ENCODE measurements at regions not wholly inside any gene's neighbourhood (a gene's known extent, or its start where the extent isn't known, plus 50 kb on each side); places are given as distances from the start of the nearest gene placed in this dataset.
A peak's percentile ranks its signal among the peaks of the same experiment; 100 is the strongest.

GRCh38 chr12:46908236-46908935 lies 82.6 kb upstream of the SLC38A4 start:
- no peak for DNase-seq
- Mint-ChIP-seq H3K4me3 (no peak overlapping the region), H3K27me3 (ENCODE audit: low read depth, poor library complexity) (peaks cover 11% of the 10 kb centered on the region), H3K4me1 (peaks cover 9% of the 10 kb centered on the region), H3K27ac (no peak overlapping the region), H3K9me3 (peaks cover 37% of the 10 kb centered on the region), H3K36me3 (ENCODE audit: low read depth) (no peaks in the 10 kb centered on the region)
- no peak for TF ChIP-seq CTCF (IDR thresholded peaks at IDR 0.05)

GRCh38 chr12:46908936-46909635 lies 83.3 kb upstream of the SLC38A4 start:
- Mint-ChIP-seq H3K4me1 (peaks cover 9% of the 10 kb centered on the region), H3K27ac (no peak overlapping the region), H3K9me3 (peaks cover 44% of the 10 kb centered on the region), H3K36me3 (ENCODE audit: low read depth) (no peaks in the 10 kb centered on the region), H3K27me3 (ENCODE audit: low read depth, poor library complexity) (peaks cover 8% of the 10 kb centered on the region), H3K4me3 (no peak overlapping the region)
- no peak for DNase-seq
- no peak for TF ChIP-seq CTCF (IDR thresholded peaks at IDR 0.05)

- DNase-seq = no peak
- H3K9me3 Mint-ChIP-seq = peaks cover 44% of the 10 kb centered on the region
- H3K36me3 Mint-ChIP-seq (ENCODE audit: low read depth) = no peaks in the 10 kb centered on the region
- no peak for TF ChIP-seq CTCF (IDR thresholded peaks at IDR 0.05)
- no peaks in the 10 kb centered on the region for H3K27me3 Mint-ChIP-seq (ENCODE audit: low read depth, poor library complexity)
- no peak overlapping the region for H3K27ac Mint-ChIP-seq
- no peak overlapping the region for H3K4me3 Mint-ChIP-seq
- H3K4me1 Mint-ChIP-seq = no peaks in the 10 kb centered on the region
Measured at GRCh38 chr12:46910830-46911229, 85.0 kb upstream of the SLC38A4 start.

- Mint-ChIP-seq H3K4me1 (no peaks in the 10 kb centered on the region), H3K27me3 (ENCODE audit: low read depth, poor library complexity) (peaks cover 7% of the 10 kb centered on the region), H3K9me3 (peaks cover 41% of the 10 kb centered on the region), H3K27ac (no peak overlapping the region), H3K4me3 (no peak overlapping the region), H3K36me3 (ENCODE audit: low read depth) (no peaks in the 10 kb centered on the region)
- TF ChIP-seq CTCF (IDR thresholded peaks at IDR 0.05) = no peak
- no peak for DNase-seq
Measured at GRCh38 chr12:46914336-46914735, 88.5 kb upstream of the SLC38A4 start.

GRCh38 chr12:46915082-46915481 lies 89.3 kb upstream of the SLC38A4 start:
- Mint-ChIP-seq H3K27me3 (ENCODE audit: low read depth, poor library complexity) (peaks cover 7% of the 10 kb centered on the region), H3K4me3 (no peak overlapping the region), H3K9me3 (peaks cover 34% of the 10 kb centered on the region), H3K36me3 (ENCODE audit: low read depth) (no peaks in the 10 kb centered on the region), H3K27ac (no peak overlapping the region), H3K4me1 (no peaks in the 10 kb centered on the region)
- DNase-seq = no peak
- no peak for TF ChIP-seq CTCF (IDR thresholded peaks at IDR 0.05)

GRCh38 chr12:46915836-46916235 lies 90.0 kb upstream of the SLC38A4 start:
- Mint-ChIP-seq H3K4me1 (no peaks in the 10 kb centered on the region), H3K27me3 (ENCODE audit: low read depth, poor library complexity) (peaks cover 7% of the 10 kb centered on the region), H3K36me3 (ENCODE audit: low read depth) (no peaks in the 10 kb centered on the region), H3K27ac (no peak overlapping the region), H3K4me3 (no peak overlapping the region), H3K9me3 (peaks cover 28% of the 10 kb centered on the region)
- no peak for TF ChIP-seq CTCF (IDR thresholded peaks at IDR 0.05)
- peak; percentile 4 for DNase-seq
